ENCODE measurements at regions not wholly inside any gene's neighbourhood (a gene's known extent, or its start where the extent isn't known, plus 50 kb on each side); places are given as distances from the start of the nearest gene placed in this dataset.

- no peaks in the 10 kb centered on the region for H3K4me1 ChIP-seq
- TF ChIP-seq, protein P1, sequence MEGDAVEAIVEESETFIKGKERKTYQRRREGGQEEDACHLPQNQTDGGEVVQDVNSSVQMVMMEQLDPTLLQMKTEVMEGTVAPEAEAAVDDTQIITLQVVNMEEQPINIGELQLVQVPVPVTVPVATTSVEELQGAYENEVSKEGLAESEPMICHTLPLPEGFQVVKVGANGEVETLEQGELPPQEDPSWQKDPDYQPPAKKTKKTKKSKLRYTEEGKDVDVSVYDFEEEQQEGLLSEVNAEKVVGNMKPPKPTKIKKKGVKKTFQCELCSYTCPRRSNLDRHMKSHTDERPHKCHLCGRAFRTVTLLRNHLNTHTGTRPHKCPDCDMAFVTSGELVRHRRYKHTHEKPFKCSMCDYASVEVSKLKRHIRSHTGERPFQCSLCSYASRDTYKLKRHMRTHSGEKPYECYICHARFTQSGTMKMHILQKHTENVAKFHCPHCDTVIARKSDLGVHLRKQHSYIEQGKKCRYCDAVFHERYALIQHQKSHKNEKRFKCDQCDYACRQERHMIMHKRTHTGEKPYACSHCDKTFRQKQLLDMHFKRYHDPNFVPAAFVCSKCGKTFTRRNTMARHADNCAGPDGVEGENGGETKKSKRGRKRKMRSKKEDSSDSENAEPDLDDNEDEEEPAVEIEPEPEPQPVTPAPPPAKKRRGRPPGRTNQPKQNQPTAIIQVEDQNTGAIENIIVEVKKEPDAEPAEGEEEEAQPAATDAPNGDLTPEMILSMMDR (IDR thresholded peaks at IDR 0.05): no peak
- no peak overlapping the region for H3K4me3 ChIP-seq
- no peaks in the 10 kb centered on the region for H3K27me3 ChIP-seq
- intact Hi-C loops (cut with DNase I): no loop called here
- DNase-seq: no peak
- no peak for ATAC-seq
- H3K27ac ChIP-seq: no peak overlapping the region
- no peaks in the 10 kb centered on the region for H3K36me3 ChIP-seq
- H3K9me3 ChIP-seq: no peaks in the 10 kb centered on the region
These were observed 516.6 kb downstream of the PCDH18 start for GRCh38 chr4:137015426-137016409.

DNA sequence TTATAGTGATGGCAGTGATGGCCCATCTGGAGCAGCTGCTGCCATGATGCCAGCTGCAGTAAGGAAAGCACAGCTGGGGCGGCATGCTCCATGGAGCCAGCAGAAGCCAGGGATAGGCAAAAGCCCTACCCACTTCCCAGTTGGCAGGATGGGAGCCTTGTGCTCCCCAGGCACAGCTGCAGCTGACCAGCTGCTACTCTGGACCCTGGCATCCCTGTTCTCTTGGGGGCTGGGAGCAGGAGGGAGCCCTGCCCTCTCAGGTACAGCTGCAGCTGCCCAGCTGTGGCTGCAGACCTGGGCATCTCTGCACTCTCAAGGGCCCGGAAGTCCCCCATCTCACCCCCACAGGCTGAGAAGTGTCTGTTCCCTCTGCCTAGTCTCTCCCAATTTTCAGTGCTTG, 531.9 kb downstream of the PCDH18 start:
- Histone ChIP-seq H3K27ac (no peak overlapping the region), H3K36me3 (no peaks in the 10 kb centered on the region), H3K9me3 (no peaks in the 10 kb centered on the region), H3K27me3 (no peaks in the 10 kb centered on the region), H3K4me1 (no peaks in the 10 kb centered on the region), H3K4me3 (no peak overlapping the region)
- ATAC-seq (no peak), DNase-seq (peak; percentile 46)
- intact Hi-C loops (cut with DNase I): no loop called here
- TF ChIP-seq, protein P1 (IDR thresholded peaks at IDR 0.05): no peak

- no peaks in the 10 kb centered on the region for H3K27me3 ChIP-seq
- no peaks in the 10 kb centered on the region for H3K36me3 ChIP-seq
- H3K27ac ChIP-seq: no peak overlapping the region
- no peaks in the 10 kb centered on the region for H3K4me1 ChIP-seq
- TF ChIP-seq, protein P1 (IDR thresholded peaks at IDR 0.05): no peak
- DNase-seq: no peak
- no peak for ATAC-seq
- H3K4me3 ChIP-seq: no peak overlapping the region
- peaks cover 3% of the 10 kb centered on the region for H3K9me3 ChIP-seq
- intact Hi-C loops (cut with DNase I): no loop called here
These were observed 540.3 kb downstream of the PCDH18 start for GRCh38 chr4:136992032-136992431.

GRCh38 chr4:136985683-136986082, 546.6 kb downstream of the PCDH18 start:
- Histone ChIP-seq H3K9me3 (peaks cover 3% of the 10 kb centered on the region), H3K4me3 (no peak overlapping the region), H3K4me1 (no peaks in the 10 kb centered on the region), H3K27ac (no peak overlapping the region), H3K36me3 (no peaks in the 10 kb centered on the region), H3K27me3 (no peaks in the 10 kb centered on the region)
- TF ChIP-seq, protein P1 (IDR thresholded peaks at IDR 0.05): no peak
- intact Hi-C loops (cut with DNase I): no loop called here
- ATAC-seq (no peak), DNase-seq (no peak)

DNA sequence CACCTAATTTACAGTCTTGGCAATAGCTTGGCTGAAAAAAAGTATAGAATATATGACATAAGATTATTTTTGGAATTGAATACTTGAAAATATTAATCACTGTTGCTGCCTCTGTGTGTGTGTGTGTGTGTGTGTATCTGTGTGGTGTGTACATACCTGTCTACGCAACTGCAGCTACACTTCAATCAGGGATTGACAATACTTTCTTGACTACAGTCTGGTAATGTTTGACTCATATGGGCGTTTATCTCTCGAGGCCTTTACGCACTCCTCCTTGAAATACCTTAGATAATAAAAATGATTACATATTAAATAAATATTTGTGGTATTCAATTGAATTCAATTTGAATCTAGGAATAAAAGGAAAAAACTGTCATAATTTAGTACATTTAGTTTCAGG, 565.2 kb downstream of the PCDH18 start:
- no peaks in the 10 kb centered on the region for H3K9me3 ChIP-seq
- H3K27ac ChIP-seq: no peak overlapping the region
- TF ChIP-seq, protein P1 (IDR thresholded peaks at IDR 0.05): no peak
- DNase-seq: no peak
- no peak for ATAC-seq
- intact Hi-C loops (cut with DNase I): no loop called here
- H3K27me3 ChIP-seq: no peaks in the 10 kb centered on the region
- H3K4me3 ChIP-seq: no peak overlapping the region
- H3K36me3 ChIP-seq: no peaks in the 10 kb centered on the region
- H3K4me1 ChIP-seq: no peaks in the 10 kb centered on the region

Data from upper lobe of right lung (tissue), 1 donor.